Keratinocyte (primary cell): ENCODE measurements at regions not wholly inside any gene's neighbourhood (a gene's known extent, or its start where the extent isn't known, plus 50 kb on each side); places are given as distances from the start of the nearest gene placed in this dataset.

ENCODE experiments used
- DNase-seq: peaks from one replicate; pipeline ENCODE4 v3.0.0-alpha.2; 2011; ENCODE audit warnings: low read depth, missing footprints, low spot score
- FAIRE-seq: peaks from 2 replicates; lab custom pipeline; 2011; peaks lifted over from hg19 to GRCh38; lab: Jason Lieb, UNC
- H2AFZ ChIP-seq: 2 replicates; pipeline ENCODE4 v1.6.0; 2012; ENCODE audit warnings: low read length, control low read depth, inconsistent platforms; ENCODE audit not compliant: control insufficient read depth
- H3K27ac ChIP-seq: 2 replicates; pipeline ENCODE4 v1.5.1; 2011; ENCODE audit warnings: low read length; ENCODE audit not compliant: control insufficient read depth, insufficient read depth
- H3K27me3 ChIP-seq: 3 replicates; pipeline ENCODE4 v1.6.0; 2011; ENCODE audit warnings: low read length; ENCODE audit not compliant: control insufficient read depth, insufficient read depth; ENCODE audit errors: extremely low read depth
- H3K36me3 ChIP-seq, 2 experiments: 2 replicates in 1 of 2; 3 replicates in 1 of 2; pipeline ENCODE4 v1.5.1; 2011; ENCODE audit warnings: low read length in 2 of 2, mild to moderate bottlenecking in 1 of 2; ENCODE audit not compliant: control insufficient read depth in 2 of 2, insufficient read depth in 2 of 2; ENCODE audit errors: extremely low read depth in 1 of 2
- H3K4me1 ChIP-seq: 3 replicates; pipeline ENCODE4 v1.5.1; 2011; ENCODE audit warnings: low read length; ENCODE audit not compliant: control insufficient read depth, insufficient read depth; ENCODE audit errors: extremely low read depth
- H3K4me2 ChIP-seq: 3 replicates; pipeline ENCODE4 v1.6.0; 2011; ENCODE audit warnings: low read depth, low read length; ENCODE audit not compliant: control insufficient read depth, insufficient read depth; ENCODE audit errors: extremely low read depth
- H3K4me3 ChIP-seq, 3 experiments: fragments of 200-600 bp in 1 of 3; sonication (generic) in 1 of 3; 2 replicates in 2 of 3; 3 replicates in 1 of 3; pipeline ENCODE4 v1.5.1; 2011 to 2016; ENCODE audit warnings: low read length in 3 of 3, mild to moderate bottlenecking in 3 of 3, control low read depth in 2 of 3, inconsistent platforms in 1 of 3, low read depth in 1 of 3, mixed read lengths in 1 of 3, mixed run types in 1 of 3, moderate library complexity in 1 of 3; ENCODE audit not compliant: control insufficient read depth in 2 of 3, insufficient read depth in 2 of 3; ENCODE audit errors: extremely low read depth in 1 of 3
- H3K79me2 ChIP-seq: 2 replicates; pipeline ENCODE4 v1.6.0; 2012; ENCODE audit warnings: low read length; ENCODE audit not compliant: control insufficient read depth, insufficient read depth
- H3K9ac ChIP-seq: 3 replicates; pipeline ENCODE4 v1.6.0; 2011; ENCODE audit warnings: low read length; ENCODE audit not compliant: control insufficient read depth, insufficient read depth; ENCODE audit errors: extremely low read depth
- H3K9me1 ChIP-seq: 3 replicates; pipeline ENCODE4 v1.6.0; 2011; ENCODE audit warnings: low read length; ENCODE audit not compliant: control insufficient read depth, insufficient read depth; ENCODE audit errors: extremely low read depth
- H3K9me3 ChIP-seq: 2 replicates; pipeline ENCODE4 v1.5.1; 2012; ENCODE audit warnings: low read depth, low read length; ENCODE audit not compliant: control insufficient read depth
- H4K20me1 ChIP-seq: 3 replicates; pipeline ENCODE4 v1.6.0; 2011; ENCODE audit warnings: low read length; ENCODE audit not compliant: control insufficient read depth, insufficient read depth; ENCODE audit errors: extremely low read depth
- EZH2 ChIP-seq: IDR thresholded peaks from one replicate; pipeline ENCODE4 v1.6.1; 2012; ENCODE audit warnings: inconsistent platforms, mild to moderate bottlenecking, low read length, moderate library complexity
- dilution Hi-C: fragments of 300-500 bp; cut with MboI; formaldehyde crosslinking; loops from one replicate; pipeline ENCODE4 v1.7.0; 2020; ENCODE audit warnings: low sequenced_read_pairs; ENCODE audit not compliant: extremely low pct_ligation_motif_present
- TF ChIP-seq, protein P1 (sequence below), 3 experiments: IDR thresholded peaks in 1 of 3; conservative IDR thresholded peaks in 1 of 3; optimal IDR thresholded peaks in 1 of 3; 2 replicates in 2 of 3; 3 replicates in 1 of 3; pipeline versions ENCODE3 to v1.5.1; 2011; ENCODE audit warnings: low read length in 3 of 3, mild to moderate bottlenecking in 3 of 3, moderate library complexity in 2 of 3, control low read depth in 1 of 3, inconsistent platforms in 1 of 3; ENCODE audit not compliant: insufficient read depth in 2 of 3; ENCODE audit errors: extremely low read depth in 1 of 3

DNA sequence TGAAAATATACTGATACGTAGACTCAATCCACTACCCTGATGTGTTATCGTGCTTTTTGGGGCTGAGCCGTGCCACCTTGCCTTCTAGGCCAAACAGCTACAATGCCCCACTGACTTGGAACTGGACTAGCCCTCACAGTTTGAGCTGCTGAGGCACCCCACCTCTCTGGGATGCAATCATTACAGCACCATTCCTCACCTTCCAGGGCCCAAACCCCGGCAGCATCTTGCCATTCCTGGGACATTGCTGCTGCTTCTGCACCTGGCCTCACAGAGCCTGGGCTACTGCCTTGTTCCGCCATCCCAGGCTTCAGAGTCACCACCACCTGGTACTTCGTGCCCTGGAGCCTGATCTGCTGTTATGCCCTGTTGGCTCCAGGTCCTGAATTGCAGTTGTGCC is 89.5 kb upstream of the SNCAIP start:
- dilution Hi-C loops = no loop called here
- FAIRE-seq (no peak), DNase-seq (no peak)
- Histone ChIP-seq H3K4me3 (no peak overlapping the region), H4K20me1 (no peaks in the 10 kb centered on the region), H2AFZ (no peak overlapping the region), H3K4me1 (no peaks in the 10 kb centered on the region), H3K27ac (no peak overlapping the region), H3K9ac (no peak overlapping the region), H3K9me1 (no peaks in the 10 kb centered on the region), H3K27me3 (no peaks in the 10 kb centered on the region), H3K79me2 (no peaks in the 10 kb centered on the region), H3K36me3 (no peaks in the 10 kb centered on the region), H3K4me2 (no peak overlapping the region), H3K9me3 (no peaks in the 10 kb centered on the region)
- no peak for TF ChIP-seq EZH2
- TF ChIP-seq, protein P1, sequence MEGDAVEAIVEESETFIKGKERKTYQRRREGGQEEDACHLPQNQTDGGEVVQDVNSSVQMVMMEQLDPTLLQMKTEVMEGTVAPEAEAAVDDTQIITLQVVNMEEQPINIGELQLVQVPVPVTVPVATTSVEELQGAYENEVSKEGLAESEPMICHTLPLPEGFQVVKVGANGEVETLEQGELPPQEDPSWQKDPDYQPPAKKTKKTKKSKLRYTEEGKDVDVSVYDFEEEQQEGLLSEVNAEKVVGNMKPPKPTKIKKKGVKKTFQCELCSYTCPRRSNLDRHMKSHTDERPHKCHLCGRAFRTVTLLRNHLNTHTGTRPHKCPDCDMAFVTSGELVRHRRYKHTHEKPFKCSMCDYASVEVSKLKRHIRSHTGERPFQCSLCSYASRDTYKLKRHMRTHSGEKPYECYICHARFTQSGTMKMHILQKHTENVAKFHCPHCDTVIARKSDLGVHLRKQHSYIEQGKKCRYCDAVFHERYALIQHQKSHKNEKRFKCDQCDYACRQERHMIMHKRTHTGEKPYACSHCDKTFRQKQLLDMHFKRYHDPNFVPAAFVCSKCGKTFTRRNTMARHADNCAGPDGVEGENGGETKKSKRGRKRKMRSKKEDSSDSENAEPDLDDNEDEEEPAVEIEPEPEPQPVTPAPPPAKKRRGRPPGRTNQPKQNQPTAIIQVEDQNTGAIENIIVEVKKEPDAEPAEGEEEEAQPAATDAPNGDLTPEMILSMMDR (optimal IDR thresholded peaks at IDR 0.05 in 1 of 3, IDR thresholded peaks at IDR 0.05 in 1 of 3, conservative IDR thresholded peaks at IDR 0.05 in 1 of 3; ENCODE audit: extremely low read depth in 1 of 3, insufficient read depth in 2 of 3, low read length in 3 of 3) = no peak

DNA sequence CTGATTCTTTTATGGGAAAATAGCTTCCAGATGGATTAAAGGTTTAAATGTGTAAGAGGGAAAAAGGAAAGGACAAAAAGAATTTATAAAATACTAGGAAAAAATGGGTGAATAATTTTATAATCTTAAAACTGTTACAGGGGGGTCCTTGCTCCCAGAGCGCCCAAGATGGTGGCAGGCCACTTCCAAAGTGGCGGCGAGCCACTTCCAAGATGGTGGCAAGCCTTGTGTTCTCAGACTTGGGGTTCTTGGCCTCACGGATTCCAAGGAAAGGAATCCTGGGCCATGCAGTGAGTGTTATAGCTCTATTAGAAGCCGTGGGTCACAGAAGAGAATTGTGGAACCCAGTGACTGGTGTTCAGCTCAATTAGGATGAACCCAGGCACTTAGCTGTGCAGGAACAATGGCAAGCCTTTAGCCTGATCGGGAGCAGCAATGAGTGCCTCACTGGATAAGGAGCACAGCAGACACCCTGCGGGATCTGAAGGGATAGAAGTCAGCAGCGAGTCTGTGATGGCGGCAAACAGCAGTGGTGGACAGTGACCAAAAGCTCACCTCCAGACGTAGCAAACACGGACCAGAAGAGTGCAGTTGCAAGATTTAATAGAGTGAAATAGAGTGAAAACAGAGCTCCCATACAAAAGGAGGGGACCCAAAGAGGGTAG is 83.2 kb upstream of the SNCAIP start:
- no peaks in the 10 kb centered on the region for H3K4me1 ChIP-seq

More for the DNA sequence above, 83.2 kb upstream of the SNCAIP start:
- Histone ChIP-seq H3K4me2 (no peak overlapping the region), H3K27ac (no peak overlapping the region), H3K9ac (no peak overlapping the region), H3K9me1 (no peaks in the 10 kb centered on the region), H4K20me1 (no peaks in the 10 kb centered on the region), H3K36me3 (no peaks in the 10 kb centered on the region), H3K9me3 (no peaks in the 10 kb centered on the region), H3K27me3 (no peaks in the 10 kb centered on the region), H2AFZ (no peak overlapping the region), H3K79me2 (no peaks in the 10 kb centered on the region), H3K4me3 (no peak overlapping the region)
- DNase-seq (no peak), FAIRE-seq (no peak)
- TF ChIP-seq EZH2 = no peak
- TF ChIP-seq, protein P1 (optimal IDR thresholded peaks at IDR 0.05 in 1 of 3, IDR thresholded peaks at IDR 0.05 in 1 of 3, conservative IDR thresholded peaks at IDR 0.05 in 1 of 3; ENCODE audit: extremely low read depth in 1 of 3, insufficient read depth in 2 of 3, low read length in 3 of 3) = no peak
- dilution Hi-C loops = no loop called here
